ENCODE measurements at regions not wholly inside any gene's neighbourhood (a gene's known extent, or its start where the extent isn't known, plus 50 kb on each side); places are given as distances from the start of the nearest gene placed in this dataset.
"Not testable (repeated sequence)": the region's sequence is repeated elsewhere in the genome, so short reads cannot be mapped to it uniquely, and the experiment has no call there.

- DNase-seq: no peak
These were observed 303.5 kb downstream of the DLEU7 start for GRCh38 chr13:50539791-50540530.

GRCh38 chr13:50543141-50543540 is 300.4 kb downstream of the DLEU7 start:
- no peak for DNase-seq

DNA sequence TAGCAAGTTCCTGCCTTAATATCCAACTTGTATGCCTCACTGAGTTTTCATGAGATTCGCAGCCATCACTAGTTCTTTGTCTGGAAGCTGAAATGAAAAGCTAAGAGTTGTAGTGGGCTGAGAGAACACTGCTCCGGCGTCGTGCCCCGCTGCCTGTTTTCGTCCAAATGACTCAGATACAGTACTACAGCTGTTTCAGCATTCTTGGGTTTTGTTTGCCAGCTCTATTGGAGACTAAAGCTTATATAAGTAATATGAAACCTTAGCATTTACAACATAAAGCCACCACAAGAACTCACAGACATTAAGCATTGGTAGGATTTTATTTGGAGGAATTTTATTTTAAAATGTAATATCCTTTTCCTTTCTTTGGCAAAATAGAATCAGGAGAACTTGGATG is 299.7 kb downstream of the DLEU7 start:
- DNase-seq: no peak

DNA sequence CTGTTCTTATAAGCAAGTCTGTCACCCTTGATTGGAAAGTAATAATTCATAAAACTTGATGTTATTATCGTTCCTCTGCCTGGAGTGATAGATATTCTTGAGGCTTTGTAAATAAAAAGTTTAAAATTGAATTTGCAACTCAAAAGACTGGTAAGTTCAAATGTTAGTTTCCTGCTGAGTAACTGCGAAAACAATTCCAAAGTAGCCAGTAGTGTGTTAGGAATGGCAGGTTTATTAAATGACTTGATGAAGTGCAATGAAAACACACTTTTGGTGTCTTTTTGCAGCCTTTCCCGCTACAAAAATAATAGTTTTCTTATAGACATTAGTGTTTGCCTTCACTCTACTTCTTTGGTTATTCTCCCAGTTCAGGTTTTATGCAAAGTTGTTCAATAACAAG is 299.3 kb downstream of the DLEU7 start:
- no peak for DNase-seq

- not testable (repeated sequence) for DNase-seq
These were observed 296.3 kb downstream of the DLEU7 start for GRCh38 chr13:50547175-50547574.

- no peak for DNase-seq
These were observed 294.9 kb downstream of the DLEU7 start for GRCh38 chr13:50548586-50548985.

GRCh38 chr13:50549221-50549942 is 294.1 kb downstream of the DLEU7 start:
- no peak for DNase-seq

- DNase-seq: no peak
These were observed 293.3 kb downstream of the DLEU7 start for GRCh38 chr13:50550151-50550550.

GRCh38 chr13:50552424-50552966 is 291.0 kb downstream of the DLEU7 start:
- DNase-seq: no peak

- no peak for DNase-seq
These were observed 281.8 kb downstream of the DLEU7 start for GRCh38 chr13:50561739-50562138.

- no peak for DNase-seq
These were observed 276.8 kb downstream of the DLEU7 start for GRCh38 chr13:50566646-50567045.

GRCh38 chr13:50572129-50572528 is 271.4 kb downstream of the DLEU7 start:
- DNase-seq: no peak

DNA sequence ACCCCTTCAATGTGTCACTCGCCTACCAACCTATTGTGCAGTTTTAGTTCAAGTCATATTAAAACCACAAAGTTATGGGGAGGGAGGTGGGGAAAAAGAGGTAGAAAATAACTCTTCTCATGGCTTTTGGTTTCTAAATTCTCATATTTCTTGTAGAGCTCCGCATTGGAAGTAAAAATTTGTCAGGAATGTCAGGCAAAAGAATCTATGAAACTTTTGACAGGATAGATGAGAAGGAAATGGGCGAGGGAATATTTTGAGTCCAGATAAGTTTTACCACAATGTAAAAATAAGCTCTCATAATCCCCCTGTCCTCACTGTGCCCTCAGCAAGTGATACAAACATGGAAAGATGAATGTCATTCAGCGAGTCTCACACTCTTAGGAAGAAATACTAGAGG is 270.4 kb downstream of the DLEU7 start:
- DNase-seq: no peak

GRCh38 chr13:50574731-50575130 is 268.8 kb downstream of the DLEU7 start:
- DNase-seq: no peak

DNA sequence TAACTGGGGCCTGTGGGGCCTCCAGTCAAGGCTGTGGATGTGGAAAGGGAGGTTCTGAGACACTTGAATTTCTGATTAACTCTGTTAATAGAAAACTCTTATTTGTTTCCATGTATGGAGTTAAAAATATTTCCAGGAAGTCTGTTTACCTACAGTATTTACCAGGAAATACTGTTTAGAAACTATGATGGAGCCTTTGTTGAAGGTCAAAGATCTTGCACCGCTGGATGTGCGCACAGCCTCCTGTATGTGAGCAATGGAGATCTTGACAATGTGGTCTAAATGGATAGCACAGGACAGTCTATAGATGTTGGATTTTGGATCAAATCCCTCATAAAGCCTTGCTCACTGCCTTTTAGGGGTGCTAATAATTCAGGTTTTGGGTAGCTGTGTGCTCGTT is 268.4 kb downstream of the DLEU7 start:
- DNase-seq: no peak

GRCh38 chr13:50576156-50576555 is 267.3 kb downstream of the DLEU7 start:
- no peak for DNase-seq

DNA sequence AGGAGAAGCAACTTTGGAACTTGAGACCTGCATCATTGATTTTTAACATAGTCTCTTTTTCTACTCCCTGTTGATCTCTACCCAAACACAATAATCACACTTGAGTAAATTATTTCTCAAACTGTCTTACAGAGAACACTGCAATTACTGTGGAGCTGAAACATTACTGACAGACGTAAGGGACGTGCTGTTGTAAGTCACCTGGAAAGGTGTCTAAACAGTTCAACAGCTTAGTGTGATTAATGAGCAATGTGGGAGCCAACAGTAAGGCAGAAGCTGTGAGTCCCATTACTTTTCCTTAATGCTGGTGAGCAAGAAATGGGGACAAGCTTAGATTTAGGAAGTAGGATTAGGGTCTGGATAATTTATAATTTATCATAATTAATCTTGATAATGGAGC is 265.7 kb downstream of the DLEU7 start:
- no peak for DNase-seq

DNA sequence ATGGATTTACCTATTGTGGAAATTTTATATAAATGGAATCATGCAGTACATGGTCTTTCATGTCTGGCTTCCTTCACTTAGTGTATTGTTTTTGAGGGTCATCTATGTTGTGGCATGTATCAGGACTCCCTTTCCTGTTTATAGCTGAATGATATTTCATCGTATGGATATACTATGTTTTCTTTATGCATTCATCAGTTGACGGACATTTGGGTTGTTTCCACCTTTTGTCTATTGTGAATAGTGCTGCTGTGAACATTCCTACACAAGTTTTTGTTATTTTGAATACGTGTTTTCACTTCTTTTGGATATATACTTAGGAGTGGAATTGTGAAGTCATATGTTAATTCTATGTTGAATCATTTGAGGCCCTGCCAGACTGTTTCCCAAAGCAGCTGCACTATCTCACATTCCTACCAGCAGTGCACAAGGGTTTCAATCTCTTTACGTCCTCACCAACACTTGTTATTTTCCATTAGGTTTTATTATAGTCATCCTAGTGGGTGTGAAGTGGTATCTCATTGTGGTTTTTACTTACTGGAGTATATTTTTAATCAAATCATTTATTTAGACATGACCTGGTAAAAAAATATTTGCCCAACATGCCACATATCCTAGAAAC is 262.7 kb downstream of the DLEU7 start:
- DNase-seq: no peak

DNA sequence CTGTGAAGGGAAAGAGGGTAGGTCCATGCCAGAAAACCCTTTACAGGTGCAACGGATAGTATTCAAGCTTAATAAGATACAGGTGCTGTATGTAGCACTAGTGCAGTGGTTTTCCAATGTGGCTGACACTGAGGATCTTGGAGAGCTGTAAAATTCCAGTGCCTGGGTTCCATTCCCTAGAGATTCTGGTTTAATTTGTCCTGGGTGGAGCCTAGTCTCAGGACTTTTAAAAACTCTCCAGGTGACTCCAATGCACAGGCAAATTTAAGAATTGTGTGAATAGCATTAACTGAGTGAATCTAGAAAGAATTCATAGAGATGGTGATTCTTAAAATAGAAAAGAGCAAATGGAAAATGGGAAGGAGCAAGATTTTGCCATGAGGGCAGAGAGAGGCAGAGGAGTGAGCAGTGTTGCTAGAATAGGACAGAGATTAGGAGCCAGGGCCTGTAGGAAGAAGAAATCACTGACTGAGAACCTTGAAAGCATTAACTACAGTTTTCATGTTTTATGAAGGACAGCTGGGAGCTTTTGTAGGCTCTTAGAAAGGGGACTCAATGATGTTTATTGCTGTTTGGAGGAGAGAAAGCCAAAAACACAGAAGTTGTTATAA is 261.8 kb downstream of the DLEU7 start:
- no peak for DNase-seq

DNA sequence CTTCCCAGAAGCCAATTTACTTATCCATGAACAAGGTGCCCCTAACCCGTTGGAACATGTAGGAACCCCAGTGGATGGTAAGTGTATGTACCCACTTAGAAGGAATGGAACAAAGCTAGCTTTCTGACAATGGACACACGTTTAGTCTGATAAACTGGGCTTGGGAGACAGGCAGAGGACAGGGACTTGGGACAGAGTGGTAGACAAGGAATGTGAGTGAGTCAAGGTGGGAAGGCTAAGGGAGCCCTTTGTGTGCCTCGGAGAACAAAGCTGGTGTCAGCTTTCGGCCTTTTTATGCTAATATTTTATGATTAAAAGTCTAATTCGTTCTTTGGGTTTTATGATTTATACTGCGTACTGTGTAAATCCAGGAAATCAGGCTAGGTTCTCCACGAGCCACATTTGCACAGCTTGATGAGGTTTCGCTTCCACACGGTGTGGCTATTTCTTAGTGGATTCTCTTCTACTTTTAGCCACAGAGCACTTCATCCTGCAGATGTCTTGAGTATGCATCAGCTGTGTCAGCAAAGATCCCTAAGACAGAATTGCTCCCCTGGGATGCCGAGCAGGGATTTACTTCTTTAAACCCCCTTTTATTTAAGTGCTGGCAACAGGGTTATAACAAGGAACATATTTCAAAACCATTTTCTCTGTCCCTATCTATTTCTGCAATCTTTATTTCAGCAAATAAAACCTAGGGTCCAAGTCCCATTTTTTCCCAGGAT is 258.5 kb downstream of the DLEU7 start:
- DNase-seq: no peak

- no peak for DNase-seq
These were observed 257.6 kb downstream of the DLEU7 start for GRCh38 chr13:50585674-50586413.
